Body of pancreas (tissue), 4 donors: ENCODE measurements at regions not wholly inside any gene's neighbourhood (a gene's known extent, or its start where the extent isn't known, plus 50 kb on each side); places are given as distances from the start of the nearest gene placed in this dataset.

Source experiments
- ATAC-seq: fragments of 150-250 bp; one replicate; pipeline ENCODE4 v1.9.1; 2016
- DNase-seq, 4 donors: peaks; one replicate each; pipeline ENCODE4 v3.0.0-alpha.2; 2019
- H3K27ac ChIP-seq, 4 donors: fragments of 200-600 bp; sonication (generic); 1 replicate in 3 of 4; 2 replicates in 1 of 4; pipeline versions ENCODE4 v1.5.1 to v1.6.1; 2016 to 2019; ENCODE audit warnings: mild to moderate bottlenecking in 1 of 4, mixed read lengths in 1 of 4, moderate library complexity in 1 of 4
- H3K27me3 ChIP-seq, 2 donors: fragments of 200-600 bp; sonication (generic); one replicate each; pipeline ENCODE4 v1.6.0; 2016; ENCODE audit warnings: mild to moderate bottlenecking in 1 of 2
- H3K36me3 ChIP-seq, 2 donors: fragments of 200-600 bp; sonication (generic); replicated peaks in 1 of 2; 2 replicates each; pipeline ENCODE4 v1.5.1; 2016; ENCODE audit warnings: low read depth in 2 of 2; ENCODE audit not compliant: insufficient read depth in 1 of 2
- H3K4me1 ChIP-seq: fragments of 200-600 bp; sonication (generic); one replicate; pipeline ENCODE4 v1.6.0; 2016
- H3K4me3 ChIP-seq, 2 donors: fragments of 200-600 bp; sonication (generic); 1 replicate in 1 of 2; 2 replicates in 1 of 2; pipeline ENCODE4 v1.5.1; 2016 to 2019
- H3K9me3 ChIP-seq, 3 donors: fragments of 200-600 bp; sonication (generic); 1 replicate in 2 of 3; 2 replicates in 1 of 3; pipeline ENCODE4 v1.5.1; 2016
- CTCF ChIP-seq, 7 experiments: fragments of 450-650 bp in 4 of 7; fragments of 200-600 bp in 3 of 7; sonication (generic) in 3 of 7; IDR thresholded peaks; one replicate each; pipeline ENCODE4 v1.5.1; 2016 to 2019; ENCODE audit warnings: antibody characterized with exemption in 7 of 7
- POLR2A ChIP-seq, 3 donors: fragments of 450-650 bp; IDR thresholded peaks; one replicate each; pipeline ENCODE4 v1.6.1; 2016; ENCODE audit warnings: antibody characterized with exemption in 3 of 3, mild to moderate bottlenecking in 2 of 3
- WGBS, 2 donors: methylation state at CpG; one replicate each; pipeline ENCODE4 v1.1.5; 2017; 5-methylcytosine and 5-hydroxymethylcytosine counted together
- intact Hi-C: fragments of 100-400 bp; cut with DNase I; formaldehyde crosslinking; loops from one replicate; pipeline ENCODE4 v1.15.1; 2023

- peak; percentile 16 for ATAC-seq
- peak overlapping the region in 1 of 4 donors; percentile 3 for H3K27ac ChIP-seq
Measured at GRCh38 chr5:109484597-109484996, 74.8 kb upstream of the PJA2 start.

GRCh38 chr5:109483395-109483971, 73.7 kb upstream of the PJA2 start:
- H3K27me3 ChIP-seq = no peaks in the 10 kb centered on the region
- no peak for ATAC-seq
- H3K27ac ChIP-seq = peak overlapping the region in 1 of 4 donors; percentile 22
- H3K4me1 ChIP-seq = peaks cover 10% of the 10 kb centered on the region
- H3K36me3 ChIP-seq = no peaks in the 10 kb centered on the region
- H3K9me3 ChIP-seq = no peaks in the 10 kb centered on the region
- no peak for DNase-seq
- H3K4me3 ChIP-seq = no peak overlapping the region
- WGBS, 2 donors = 42 to 55% methylated on average over 2 of the region's 2 CpGs
- no peak for TF ChIP-seq POLR2A (IDR thresholded peaks at IDR 0.05)
- no peak for TF ChIP-seq CTCF (IDR thresholded peaks at IDR 0.05)
- intact Hi-C loops = no loop called here

More at GRCh38 chr5:109484597-109484996, 74.8 kb upstream of the PJA2 start:
- H3K9me3 ChIP-seq = no peaks in the 10 kb centered on the region
- H3K4me3 ChIP-seq = no peak overlapping the region
- TF ChIP-seq CTCF (IDR thresholded peaks at IDR 0.05) (no peak), POLR2A (IDR thresholded peaks at IDR 0.05) (no peak)
- intact Hi-C loops = no loop called here
- DNase-seq = no peak
- H3K36me3 ChIP-seq = no peaks in the 10 kb centered on the region
- H3K27me3 ChIP-seq = no peaks in the 10 kb centered on the region
- peaks cover 10% of the 10 kb centered on the region for H3K4me1 ChIP-seq
- 7 to 15% methylated on average over 3 of the region's 3 CpGs for WGBS, 2 donors

DNA sequence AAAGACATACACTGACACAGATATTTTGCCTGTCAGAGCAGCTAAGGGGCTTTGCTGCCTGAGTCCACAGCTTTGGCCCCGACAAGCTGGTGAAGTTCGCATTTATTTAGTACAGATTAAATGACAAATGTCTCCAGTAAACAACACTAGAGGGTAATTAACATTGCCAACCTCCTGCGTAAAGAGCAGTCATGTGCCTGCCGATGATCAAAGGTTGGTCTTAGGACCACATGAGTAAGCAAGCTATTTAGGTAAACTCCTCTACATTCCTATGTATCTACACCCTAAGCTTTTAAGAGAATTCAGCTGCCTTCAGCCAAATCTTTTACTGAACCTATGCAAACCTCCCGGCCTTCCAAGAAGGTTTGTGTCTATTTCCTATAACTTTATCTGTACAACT, 73.0 kb upstream of the PJA2 start:
- 88% methylated on average over 5 of the region's 5 CpGs for WGBS, 2 donors
- H3K36me3 ChIP-seq = no peaks in the 10 kb centered on the region
- H3K27ac ChIP-seq = no peak overlapping the region
- TF ChIP-seq POLR2A (IDR thresholded peaks at IDR 0.05) (no peak), CTCF (IDR thresholded peaks at IDR 0.05) (no peak)
- no peak overlapping the region for H3K4me3 ChIP-seq
- ATAC-seq (no peak), DNase-seq (no peak)
- intact Hi-C loops = no loop called here
- H3K4me1 ChIP-seq = peaks cover 10% of the 10 kb centered on the region
- H3K27me3 ChIP-seq = no peaks in the 10 kb centered on the region
- H3K9me3 ChIP-seq = no peaks in the 10 kb centered on the region

DNA sequence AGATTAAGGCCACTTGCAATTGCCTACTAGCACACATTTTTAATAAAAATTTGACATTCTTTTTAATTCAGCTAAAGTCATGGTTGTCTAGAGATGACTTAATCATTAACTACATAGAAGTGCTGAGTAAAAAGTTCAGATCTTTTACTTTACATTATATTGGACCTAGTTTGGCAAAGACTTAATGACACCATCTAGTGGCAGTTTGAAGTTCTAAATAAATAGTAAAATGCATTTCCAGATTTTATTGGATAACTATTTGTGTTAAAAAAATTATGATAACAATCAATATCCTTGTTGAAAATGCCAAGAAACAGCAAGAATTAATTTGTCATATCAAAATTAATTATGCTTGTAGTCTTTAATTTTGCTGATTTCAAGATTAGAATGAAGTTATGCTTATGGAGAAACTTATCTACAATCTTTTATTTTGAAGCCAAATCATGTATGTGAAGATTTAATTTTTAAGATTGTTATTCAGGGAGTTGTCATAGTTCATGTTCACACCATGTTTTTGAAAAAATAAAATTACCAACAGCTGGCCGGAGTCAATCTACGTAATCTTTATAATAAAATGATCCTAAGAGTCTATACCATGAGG, 69.6 kb upstream of the PJA2 start:
- Histone ChIP-seq H3K4me3 (no peak overlapping the region), H3K4me1 (no peaks in the 10 kb centered on the region), H3K27me3 (no peaks in the 10 kb centered on the region), H3K9me3 (no peaks in the 10 kb centered on the region), H3K36me3 (no peaks in the 10 kb centered on the region), H3K27ac (no peak overlapping the region)
- intact Hi-C loops = no loop called here
- ATAC-seq (no peak), DNase-seq (no peak)
- 87 to 88% methylated on average over 2 of the region's 2 CpGs for WGBS, 2 donors
- TF ChIP-seq CTCF (IDR thresholded peaks at IDR 0.05) (peak in 6 of 7 experiments; percentile 13 to 44 (median 37)), POLR2A (IDR thresholded peaks at IDR 0.05) (no peak)

DNA sequence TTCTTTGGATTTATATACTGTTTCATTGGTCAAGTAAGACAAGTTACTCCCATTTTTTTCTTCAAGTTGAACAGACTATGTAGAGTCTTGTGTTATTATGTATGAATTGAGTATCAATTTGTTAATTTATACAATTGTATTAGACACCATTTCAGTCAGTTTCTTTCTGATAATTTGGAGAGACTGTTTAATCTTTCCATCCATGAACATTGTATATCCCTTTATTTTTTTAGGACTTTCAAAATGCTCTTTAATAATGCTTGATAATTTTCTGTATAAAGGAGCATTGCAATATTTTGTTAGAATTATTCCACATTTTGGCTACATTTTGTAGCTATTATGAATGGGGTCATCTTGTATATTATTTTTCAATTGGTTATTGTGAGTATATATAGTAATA, 69.1 kb upstream of the PJA2 start:
- H3K27ac ChIP-seq = no peak overlapping the region
- no peak overlapping the region for H3K4me3 ChIP-seq
- ATAC-seq (no peak), DNase-seq (no peak)
- no peak for TF ChIP-seq CTCF (IDR thresholded peaks at IDR 0.05)
- intact Hi-C loops = no loop called here
- H3K9me3 ChIP-seq = no peaks in the 10 kb centered on the region
- H3K27me3 ChIP-seq = no peaks in the 10 kb centered on the region
- H3K4me1 ChIP-seq = no peaks in the 10 kb centered on the region
- H3K36me3 ChIP-seq = no peaks in the 10 kb centered on the region
